GM23338 (cell line): ENCODE measurements at regions not wholly inside any gene's neighbourhood (a gene's known extent, or its start where the extent isn't known, plus 50 kb on each side); places are given as distances from the start of the nearest gene placed in this dataset.

Experiments used
- ATAC-seq: fragments of 200-7000 bp; cut with Tn5 transposase; 3 replicates; pipeline ENCODE4 v1.9.1; 2020
- DNase-seq: peaks from one replicate; pipeline ENCODE4 v3.0.0-alpha.2; 2015; ENCODE audit warnings: low spot score
- H2AFZ ChIP-seq: fragments of 200-600 bp; sonication (generic); 2 replicates; pipeline ENCODE4 v1.8.0; 2016; ENCODE audit warnings: antibody characterized with exemption, mild to moderate bottlenecking, moderate library complexity
- H3F3A ChIP-seq: fragments of 200-600 bp; sonication (generic); replicated peaks from 2 replicates; pipeline ENCODE4 v1.8.0; 2017; ENCODE audit warnings: antibody characterized with exemption, mixed run types, low read depth
- H3K27ac ChIP-seq: fragments of 200-600 bp; sonication (generic); 2 replicates; pipeline ENCODE4 v1.6.1; 2016; ENCODE audit warnings: low read depth
- H3K27me3 ChIP-seq: fragments of 200-600 bp; sonication (generic); 2 replicates; pipeline ENCODE4 v1.8.0; 2016; ENCODE audit warnings: mild to moderate bottlenecking, mixed run types, moderate library complexity; ENCODE audit not compliant: insufficient read depth
- H3K36me3 ChIP-seq: fragments of 200-600 bp; sonication (generic); 2 replicates; pipeline ENCODE4 v1.8.0; 2016; ENCODE audit warnings: mild to moderate bottlenecking; ENCODE audit not compliant: insufficient read depth
- H3K4me1 ChIP-seq: fragments of 200-600 bp; sonication (generic); 2 replicates; pipeline ENCODE4 v1.8.0; 2016; ENCODE audit warnings: mild to moderate bottlenecking, moderate library complexity; ENCODE audit not compliant: insufficient read depth
- H3K4me2 ChIP-seq: fragments of 200-600 bp; sonication (generic); 2 replicates; pipeline ENCODE4 v1.7.1; 2017; ENCODE audit warnings: mixed run types
- H3K4me3 ChIP-seq: fragments of 200-600 bp; sonication (generic); 2 replicates; pipeline ENCODE4 v1.6.1; 2016; ENCODE audit warnings: mixed run types
- H3K79me2 ChIP-seq: fragments of 200-600 bp; sonication (generic); replicated peaks from 2 replicates; pipeline ENCODE4 v1.8.0; 2017; ENCODE audit warnings: mild to moderate bottlenecking; ENCODE audit not compliant: insufficient read depth
- H3K9me2 ChIP-seq: fragments of 200-600 bp; sonication (generic); 2 replicates; pipeline ENCODE4 v1.8.0; 2017; ENCODE audit not compliant: insufficient read depth
- H4K20me1 ChIP-seq: fragments of 200-600 bp; sonication (generic); replicated peaks from 2 replicates; pipeline ENCODE4 v1.8.0; 2017; ENCODE audit warnings: mild to moderate bottlenecking; ENCODE audit not compliant: insufficient read depth
- H3K27ac Mint-ChIP-seq: 2 replicates; pipeline ENCODE4 v1.8.0; 2020; ENCODE audit warnings: inconsistent platforms, mild to moderate bottlenecking, moderate library complexity, mixed read lengths
- H3K27me3 Mint-ChIP-seq: 3 replicates; pipeline ENCODE4 v1.8.0; 2022; ENCODE audit warnings: low read depth, mild to moderate bottlenecking, moderate library complexity, mixed read lengths, inconsistent platforms; ENCODE audit not compliant: insufficient read depth, poor library complexity
- H3K36me3 Mint-ChIP-seq: 3 replicates; pipeline ENCODE4 v1.8.0; 2021; ENCODE audit warnings: low read depth, mild to moderate bottlenecking, inconsistent platforms, moderate library complexity, mixed read lengths
- H3K4me1 Mint-ChIP-seq: 3 replicates; pipeline ENCODE4 v1.8.0; 2020; ENCODE audit warnings: mild to moderate bottlenecking, inconsistent platforms, mixed read lengths
- H3K4me3 Mint-ChIP-seq: 3 replicates; pipeline ENCODE4 v1.8.0; 2021; ENCODE audit warnings: moderate library complexity, mild to moderate bottlenecking, inconsistent platforms, mixed read lengths
- H3K9me3 Mint-ChIP-seq: 3 replicates; pipeline ENCODE4 v1.8.0; 2020; ENCODE audit warnings: moderate library complexity, mild to moderate bottlenecking, inconsistent platforms, mixed read lengths
- CREB1 ChIP-seq: fragments of 250-450 bp; sonication (Bioruptor Pico); IDR thresholded peaks from 2 replicates; pipeline ENCODE4 v1.5.0; 2020; ENCODE audit warnings: low read depth, mild to moderate bottlenecking, moderate library complexity
- EZH2 ChIP-seq: fragments of 200-600 bp; sonication (generic); IDR thresholded peaks from one replicate; pipeline ENCODE4 v1.8.0; 2017; ENCODE audit warnings: antibody characterized with exemption, mild to moderate bottlenecking, low read depth; ENCODE audit not compliant: unreplicated experiment
- EZH2phosphoT487 ChIP-seq: fragments of 200-600 bp; sonication (generic); IDR thresholded peaks from one replicate; pipeline ENCODE4 v1.8.1; 2018; ENCODE audit warnings: antibody characterized with exemption; ENCODE audit not compliant: unreplicated experiment
- JUNB ChIP-seq: IDR thresholded peaks from one replicate; pipeline ENCODE4 v1.6.1; 2016; ENCODE audit warnings: antibody characterized with exemption; ENCODE audit not compliant: unreplicated experiment
- NANOG ChIP-seq: IDR thresholded peaks from 2 replicates; pipeline ENCODE4 v1.6.1; 2016; ENCODE audit warnings: antibody characterized with exemption, borderline replicate concordance
- POLR2AphosphoS5 ChIP-seq: IDR thresholded peaks from 2 replicates; pipeline ENCODE4 v1.6.1; 2016; ENCODE audit warnings: antibody characterized with exemption, low read depth
- STAT1 ChIP-seq: IDR thresholded peaks from one replicate; pipeline ENCODE4 v1.6.1; 2016; ENCODE audit warnings: antibody characterized with exemption; ENCODE audit not compliant: unreplicated experiment
- ZNF114 ChIP-seq: fragments of 250-450 bp; sonication (Bioruptor Pico); IDR thresholded peaks from 2 replicates; pipeline ENCODE4 v1.5.0; 2020; ENCODE audit warnings: mild to moderate bottlenecking, moderate library complexity
- ZNF331 ChIP-seq: fragments of 250-450 bp; sonication (Bioruptor Pico); IDR thresholded peaks from 2 replicates; pipeline ENCODE4 v1.5.0; 2020; ENCODE audit warnings: low read depth, mild to moderate bottlenecking, moderate library complexity
- TF ChIP-seq, protein P1 (sequence below): fragments of 250-450 bp; sonication (Bioruptor Pico); IDR thresholded peaks from 2 replicates; pipeline ENCODE4 v1.5.0; 2020; ENCODE audit warnings: mild to moderate bottlenecking, moderate library complexity
- TF ChIP-seq, protein P2 (sequence below), 2 experiments: fragments of 200-600 bp in 1 of 2; sonication (generic) in 1 of 2; conservative IDR thresholded peaks; 2 replicates each; pipeline versions ENCODE4 v1.5.1 to v1.6.1; 2016 to 2017; ENCODE audit warnings: antibody characterized with exemption in 2 of 2, low read depth in 2 of 2, mild to moderate bottlenecking in 2 of 2, moderate library complexity in 1 of 2
- TF ChIP-seq, protein P3 (sequence below): IDR thresholded peaks from one replicate; pipeline ENCODE4 v1.6.1; 2018; ENCODE audit warnings: antibody characterized with exemption; ENCODE audit not compliant: unreplicated experiment
- TF ChIP-seq, protein P4 (sequence below): IDR thresholded peaks from 2 replicates; pipeline ENCODE4 v1.6.1; 2016; ENCODE audit warnings: antibody characterized with exemption

DNA sequence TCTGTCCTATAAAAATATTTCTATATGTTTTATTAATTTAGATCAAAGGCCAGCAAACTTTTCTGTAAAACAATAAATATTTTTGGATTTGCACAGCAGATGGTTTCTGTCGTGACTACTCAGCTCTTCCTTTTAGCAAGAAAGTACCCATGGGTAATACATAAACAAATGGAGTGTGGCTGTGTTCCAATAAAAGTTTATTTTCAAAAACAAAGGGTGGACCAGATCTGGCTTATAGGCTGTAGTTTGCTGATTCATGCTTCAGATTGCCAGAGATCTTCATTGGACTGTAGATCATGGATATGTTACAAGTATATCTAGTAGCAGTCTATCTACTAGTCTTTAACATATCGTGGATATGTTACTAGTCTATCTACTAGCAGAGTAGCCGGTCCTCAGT, 590.5 kb downstream of the CSNK1G3 start (continued):
- no peak for TF ChIP-seq JUNB

DNA sequence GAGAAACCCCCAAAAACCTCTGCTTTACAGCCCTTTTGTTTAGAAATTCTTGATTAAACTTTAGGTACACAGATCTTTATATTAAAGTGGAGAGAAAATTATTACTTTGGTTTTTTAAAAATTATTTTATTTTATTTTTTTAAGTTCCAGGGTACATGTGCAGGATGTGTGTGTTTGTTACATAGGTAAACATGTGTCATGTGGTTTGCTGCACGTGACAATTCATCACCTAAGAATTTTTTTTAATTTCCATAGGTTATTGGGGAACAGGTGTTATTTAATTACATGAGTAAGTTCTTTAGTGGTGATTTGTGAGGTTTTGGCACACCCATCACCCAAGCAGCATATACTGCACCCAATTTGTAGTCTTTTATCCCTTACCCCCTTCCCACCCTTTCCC, 581.7 kb downstream of the CSNK1G3 start:
- ATAC-seq: no peak
- no peaks in the 10 kb centered on the region for H3K79me2 ChIP-seq
- H3F3A ChIP-seq: no peaks in the 10 kb centered on the region
- H3K27ac Mint-ChIP-seq: no peak overlapping the region
- H3K36me3 Mint-ChIP-seq: no peaks in the 10 kb centered on the region
- peaks cover 8% of the 10 kb centered on the region; the same call in 2 of the 3 replicates for H3K4me1 Mint-ChIP-seq
- H3K4me2 ChIP-seq: no peak overlapping the region
- no peaks in the 10 kb centered on the region; the same call in 2 of the 3 replicates for H3K9me3 Mint-ChIP-seq
- H3K27me3 ChIP-seq: no peaks in the 10 kb centered on the region
- TF ChIP-seq, protein P1, sequence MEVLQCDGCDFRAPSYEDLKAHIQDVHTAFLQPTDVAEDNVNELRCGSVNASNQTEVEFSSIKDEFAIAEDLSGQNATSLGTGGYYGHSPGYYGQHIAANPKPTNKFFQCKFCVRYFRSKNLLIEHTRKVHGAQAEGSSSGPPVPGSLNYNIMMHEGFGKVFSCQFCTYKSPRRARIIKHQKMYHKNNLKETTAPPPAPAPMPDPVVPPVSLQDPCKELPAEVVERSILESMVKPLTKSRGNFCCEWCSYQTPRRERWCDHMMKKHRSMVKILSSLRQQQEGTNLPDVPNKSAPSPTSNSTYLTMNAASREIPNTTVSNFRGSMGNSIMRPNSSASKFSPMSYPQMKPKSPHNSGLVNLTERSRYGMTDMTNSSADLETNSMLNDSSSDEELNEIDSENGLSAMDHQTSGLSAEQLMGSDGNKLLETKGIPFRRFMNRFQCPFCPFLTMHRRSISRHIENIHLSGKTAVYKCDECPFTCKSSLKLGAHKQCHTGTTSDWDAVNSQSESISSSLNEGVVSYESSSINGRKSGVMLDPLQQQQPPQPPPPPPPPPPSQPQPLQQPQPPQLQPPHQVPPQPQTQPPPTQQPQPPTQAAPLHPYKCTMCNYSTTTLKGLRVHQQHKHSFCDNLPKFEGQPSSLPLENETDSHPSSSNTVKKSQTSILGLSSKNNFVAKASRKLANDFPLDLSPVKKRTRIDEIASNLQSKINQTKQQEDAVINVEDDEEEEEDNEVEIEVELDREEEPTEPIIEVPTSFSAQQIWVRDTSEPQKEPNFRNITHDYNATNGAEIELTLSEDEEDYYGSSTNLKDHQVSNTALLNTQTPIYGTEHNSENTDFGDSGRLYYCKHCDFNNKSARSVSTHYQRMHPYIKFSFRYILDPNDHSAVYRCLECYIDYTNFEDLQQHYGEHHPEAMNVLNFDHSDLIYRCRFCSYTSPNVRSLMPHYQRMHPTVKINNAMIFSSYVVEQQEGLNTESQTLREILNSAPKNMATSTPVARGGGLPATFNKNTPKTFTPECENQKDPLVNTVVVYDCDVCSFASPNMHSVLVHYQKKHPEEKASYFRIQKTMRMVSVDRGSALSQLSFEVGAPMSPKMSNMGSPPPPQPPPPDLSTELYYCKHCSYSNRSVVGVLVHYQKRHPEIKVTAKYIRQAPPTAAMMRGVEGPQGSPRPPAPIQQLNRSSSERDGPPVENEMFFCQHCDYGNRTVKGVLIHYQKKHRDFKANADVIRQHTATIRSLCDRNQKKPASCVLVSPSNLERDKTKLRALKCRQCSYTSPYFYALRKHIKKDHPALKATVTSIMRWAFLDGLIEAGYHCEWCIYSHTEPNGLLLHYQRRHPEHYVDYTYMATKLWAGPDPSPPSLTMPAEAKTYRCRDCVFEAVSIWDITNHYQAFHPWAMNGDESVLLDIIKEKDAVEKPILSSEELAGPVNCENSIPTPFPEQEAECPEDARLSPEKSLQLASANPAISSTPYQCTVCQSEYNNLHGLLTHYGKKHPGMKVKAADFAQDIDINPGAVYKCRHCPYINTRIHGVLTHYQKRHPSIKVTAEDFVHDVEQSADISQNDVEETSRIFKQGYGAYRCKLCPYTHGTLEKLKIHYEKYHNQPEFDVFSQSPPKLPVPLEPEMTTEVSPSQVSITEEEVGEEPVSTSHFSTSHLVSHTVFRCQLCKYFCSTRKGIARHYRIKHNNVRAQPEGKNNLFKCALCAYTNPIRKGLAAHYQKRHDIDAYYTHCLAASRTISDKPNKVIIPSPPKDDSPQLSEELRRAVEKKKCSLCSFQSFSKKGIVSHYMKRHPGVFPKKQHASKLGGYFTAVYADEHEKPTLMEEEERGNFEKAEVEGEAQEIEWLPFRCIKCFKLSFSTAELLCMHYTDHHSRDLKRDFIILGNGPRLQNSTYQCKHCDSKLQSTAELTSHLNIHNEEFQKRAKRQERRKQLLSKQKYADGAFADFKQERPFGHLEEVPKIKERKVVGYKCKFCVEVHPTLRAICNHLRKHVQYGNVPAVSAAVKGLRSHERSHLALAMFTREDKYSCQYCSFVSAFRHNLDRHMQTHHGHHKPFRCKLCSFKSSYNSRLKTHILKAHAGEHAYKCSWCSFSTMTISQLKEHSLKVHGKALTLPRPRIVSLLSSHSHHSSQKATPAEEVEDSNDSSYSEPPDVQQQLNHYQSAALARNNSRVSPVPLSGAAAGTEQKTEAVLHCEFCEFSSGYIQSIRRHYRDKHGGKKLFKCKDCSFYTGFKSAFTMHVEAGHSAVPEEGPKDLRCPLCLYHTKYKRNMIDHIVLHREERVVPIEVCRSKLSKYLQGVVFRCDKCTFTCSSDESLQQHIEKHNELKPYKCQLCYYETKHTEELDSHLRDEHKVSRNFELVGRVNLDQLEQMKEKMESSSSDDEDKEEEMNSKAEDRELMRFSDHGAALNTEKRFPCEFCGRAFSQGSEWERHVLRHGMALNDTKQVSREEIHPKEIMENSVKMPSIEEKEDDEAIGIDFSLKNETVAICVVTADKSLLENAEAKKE (CRISPR knock-in tag): no peak
- TF ChIP-seq POLR2AphosphoS5 (no peak), CREB1 (CRISPR knock-in tag) (no peak), STAT1 (no peak), ZNF114 (CRISPR knock-in tag) (no peak), ZNF331 (CRISPR knock-in tag) (no peak), NANOG (no peak), JUNB (no peak), EZH2 (no peak), EZH2phosphoT487 (no peak)
- TF ChIP-seq, protein P2, sequence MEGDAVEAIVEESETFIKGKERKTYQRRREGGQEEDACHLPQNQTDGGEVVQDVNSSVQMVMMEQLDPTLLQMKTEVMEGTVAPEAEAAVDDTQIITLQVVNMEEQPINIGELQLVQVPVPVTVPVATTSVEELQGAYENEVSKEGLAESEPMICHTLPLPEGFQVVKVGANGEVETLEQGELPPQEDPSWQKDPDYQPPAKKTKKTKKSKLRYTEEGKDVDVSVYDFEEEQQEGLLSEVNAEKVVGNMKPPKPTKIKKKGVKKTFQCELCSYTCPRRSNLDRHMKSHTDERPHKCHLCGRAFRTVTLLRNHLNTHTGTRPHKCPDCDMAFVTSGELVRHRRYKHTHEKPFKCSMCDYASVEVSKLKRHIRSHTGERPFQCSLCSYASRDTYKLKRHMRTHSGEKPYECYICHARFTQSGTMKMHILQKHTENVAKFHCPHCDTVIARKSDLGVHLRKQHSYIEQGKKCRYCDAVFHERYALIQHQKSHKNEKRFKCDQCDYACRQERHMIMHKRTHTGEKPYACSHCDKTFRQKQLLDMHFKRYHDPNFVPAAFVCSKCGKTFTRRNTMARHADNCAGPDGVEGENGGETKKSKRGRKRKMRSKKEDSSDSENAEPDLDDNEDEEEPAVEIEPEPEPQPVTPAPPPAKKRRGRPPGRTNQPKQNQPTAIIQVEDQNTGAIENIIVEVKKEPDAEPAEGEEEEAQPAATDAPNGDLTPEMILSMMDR (conservative IDR thresholded peaks at IDR 0.05; ENCODE audit: low read depth in 2 of 2): no peak
- TF ChIP-seq, protein P3, sequence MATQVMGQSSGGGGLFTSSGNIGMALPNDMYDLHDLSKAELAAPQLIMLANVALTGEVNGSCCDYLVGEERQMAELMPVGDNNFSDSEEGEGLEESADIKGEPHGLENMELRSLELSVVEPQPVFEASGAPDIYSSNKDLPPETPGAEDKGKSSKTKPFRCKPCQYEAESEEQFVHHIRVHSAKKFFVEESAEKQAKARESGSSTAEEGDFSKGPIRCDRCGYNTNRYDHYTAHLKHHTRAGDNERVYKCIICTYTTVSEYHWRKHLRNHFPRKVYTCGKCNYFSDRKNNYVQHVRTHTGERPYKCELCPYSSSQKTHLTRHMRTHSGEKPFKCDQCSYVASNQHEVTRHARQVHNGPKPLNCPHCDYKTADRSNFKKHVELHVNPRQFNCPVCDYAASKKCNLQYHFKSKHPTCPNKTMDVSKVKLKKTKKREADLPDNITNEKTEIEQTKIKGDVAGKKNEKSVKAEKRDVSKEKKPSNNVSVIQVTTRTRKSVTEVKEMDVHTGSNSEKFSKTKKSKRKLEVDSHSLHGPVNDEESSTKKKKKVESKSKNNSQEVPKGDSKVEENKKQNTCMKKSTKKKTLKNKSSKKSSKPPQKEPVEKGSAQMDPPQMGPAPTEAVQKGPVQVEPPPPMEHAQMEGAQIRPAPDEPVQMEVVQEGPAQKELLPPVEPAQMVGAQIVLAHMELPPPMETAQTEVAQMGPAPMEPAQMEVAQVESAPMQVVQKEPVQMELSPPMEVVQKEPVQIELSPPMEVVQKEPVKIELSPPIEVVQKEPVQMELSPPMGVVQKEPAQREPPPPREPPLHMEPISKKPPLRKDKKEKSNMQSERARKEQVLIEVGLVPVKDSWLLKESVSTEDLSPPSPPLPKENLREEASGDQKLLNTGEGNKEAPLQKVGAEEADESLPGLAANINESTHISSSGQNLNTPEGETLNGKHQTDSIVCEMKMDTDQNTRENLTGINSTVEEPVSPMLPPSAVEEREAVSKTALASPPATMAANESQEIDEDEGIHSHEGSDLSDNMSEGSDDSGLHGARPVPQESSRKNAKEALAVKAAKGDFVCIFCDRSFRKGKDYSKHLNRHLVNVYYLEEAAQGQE: no peak
- TF ChIP-seq, protein P4, sequence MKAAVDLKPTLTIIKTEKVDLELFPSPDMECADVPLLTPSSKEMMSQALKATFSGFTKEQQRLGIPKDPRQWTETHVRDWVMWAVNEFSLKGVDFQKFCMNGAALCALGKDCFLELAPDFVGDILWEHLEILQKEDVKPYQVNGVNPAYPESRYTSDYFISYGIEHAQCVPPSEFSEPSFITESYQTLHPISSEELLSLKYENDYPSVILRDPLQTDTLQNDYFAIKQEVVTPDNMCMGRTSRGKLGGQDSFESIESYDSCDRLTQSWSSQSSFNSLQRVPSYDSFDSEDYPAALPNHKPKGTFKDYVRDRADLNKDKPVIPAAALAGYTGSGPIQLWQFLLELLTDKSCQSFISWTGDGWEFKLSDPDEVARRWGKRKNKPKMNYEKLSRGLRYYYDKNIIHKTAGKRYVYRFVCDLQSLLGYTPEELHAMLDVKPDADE: no peak
- H2AFZ ChIP-seq: no peak overlapping the region
- no peaks in the 10 kb centered on the region for H4K20me1 ChIP-seq
- no peak overlapping the region for H3K4me3 Mint-ChIP-seq
- 0 out of 2 replicates have a peak, but pooled peaks cover 7% of the 10 kb centered on the region for H3K9me2 ChIP-seq
- H3K36me3 ChIP-seq: no peaks in the 10 kb centered on the region
- no peak overlapping the region for H3K27ac ChIP-seq
- peaks cover 6% of the 10 kb centered on the region for H3K4me1 ChIP-seq
- no peaks in the 10 kb centered on the region for H3K27me3 Mint-ChIP-seq
- H3K4me3 ChIP-seq: no peak overlapping the region
- DNase-seq: no peak
